GM12892 (cell line): ENCODE measurements at regions not wholly inside any gene's neighbourhood (a gene's known extent, or its start where the extent isn't known, plus 50 kb on each side); places are given as distances from the start of the nearest gene placed in this dataset.

Experiments used
- POLR2A ChIP-seq: IDR thresholded peaks from 2 replicates; pipeline ENCODE4 v1.6.1; 2011; ENCODE audit warnings: low read depth, low read length, control low read depth
- POLR2AphosphoS5 ChIP-seq: IDR thresholded peaks from 2 replicates; pipeline ENCODE4 v1.6.1; 2011; ENCODE audit warnings: low read depth, low read length, control low read depth
- TAF1 ChIP-seq: IDR thresholded peaks from 2 replicates; pipeline ENCODE4 v1.6.1; 2011; ENCODE audit warnings: low read depth, mild to moderate bottlenecking, control low read depth, low read length, borderline replicate concordance

DNA sequence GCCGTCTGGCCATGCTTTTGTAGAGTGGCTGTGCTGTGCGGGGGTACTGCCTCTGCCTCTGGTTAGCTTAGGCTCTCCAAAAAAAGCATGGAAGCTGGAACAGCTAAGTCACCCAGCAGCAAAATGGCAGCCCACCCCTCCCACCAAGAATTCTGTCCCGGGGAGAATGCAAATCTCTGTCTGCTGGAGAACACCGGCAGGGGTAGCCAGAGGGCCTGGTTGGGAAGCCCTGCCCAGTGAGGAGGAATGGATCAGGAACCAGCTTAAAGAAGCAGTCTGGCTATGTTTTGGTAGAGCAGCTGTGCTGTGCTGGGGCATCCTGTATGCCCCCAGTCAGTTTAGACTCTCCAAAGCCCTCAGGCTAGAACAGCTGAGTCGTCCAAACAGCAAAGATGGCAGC lies 56.2 kb upstream of the PTPRG start:
- no peak for TF ChIP-seq POLR2A
- TF ChIP-seq POLR2AphosphoS5, result no peak
- no peak for TF ChIP-seq TAF1
